GM12865 (cell line): ENCODE measurements at regions not wholly inside any gene's neighbourhood (a gene's known extent, or its start where the extent isn't known, plus 50 kb on each side); places are given as distances from the start of the nearest gene placed in this dataset.

Source experiments
- DNase-seq: peaks from one replicate; pipeline ENCODE4 v3.0.0; 2010; ENCODE audit warnings: low read depth
- H3K4me3 ChIP-seq: 2 replicates; pipeline ENCODE4 v1.5.1; 2011; ENCODE audit warnings: mild to moderate bottlenecking, low read depth, low read length, control low read depth
- TF ChIP-seq, protein P1 (sequence below): IDR thresholded peaks from 2 replicates; pipeline ENCODE4 v1.5.1; 2011; ENCODE audit warnings: low read length, control low read depth, low read depth, inconsistent platforms; ENCODE audit not compliant: insufficient read depth; ENCODE audit errors: missing control alignments

DNA sequence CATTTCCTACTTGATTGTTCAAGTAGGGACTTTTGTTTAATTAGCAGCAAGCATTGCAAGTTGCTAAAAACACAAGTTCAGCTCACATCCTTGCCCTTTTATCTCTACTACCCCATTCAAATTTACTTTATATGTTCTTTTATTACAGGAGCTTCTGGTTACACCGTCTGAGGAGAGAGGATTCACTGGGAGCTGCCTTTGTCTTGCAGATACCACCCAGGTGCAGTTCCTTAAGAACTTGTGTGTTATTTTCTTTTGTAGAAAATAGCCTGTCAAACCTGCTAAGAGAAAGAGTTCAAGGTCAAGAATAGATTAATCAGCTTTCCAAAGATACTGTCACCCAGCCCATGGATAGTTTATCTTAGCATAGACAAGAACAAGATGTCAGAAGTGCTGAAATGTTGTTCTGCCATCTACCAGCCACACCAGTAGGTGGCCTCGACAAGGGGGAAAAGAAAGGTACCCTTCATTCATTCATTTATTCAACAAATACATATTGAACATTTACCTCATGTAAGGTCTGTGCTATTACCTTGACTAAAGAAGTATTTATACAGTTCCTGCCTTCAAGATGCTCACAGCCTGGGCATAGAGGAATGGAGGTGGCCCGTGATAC, 750.3 kb downstream of the MAT2B start:
- TF ChIP-seq, protein P1, sequence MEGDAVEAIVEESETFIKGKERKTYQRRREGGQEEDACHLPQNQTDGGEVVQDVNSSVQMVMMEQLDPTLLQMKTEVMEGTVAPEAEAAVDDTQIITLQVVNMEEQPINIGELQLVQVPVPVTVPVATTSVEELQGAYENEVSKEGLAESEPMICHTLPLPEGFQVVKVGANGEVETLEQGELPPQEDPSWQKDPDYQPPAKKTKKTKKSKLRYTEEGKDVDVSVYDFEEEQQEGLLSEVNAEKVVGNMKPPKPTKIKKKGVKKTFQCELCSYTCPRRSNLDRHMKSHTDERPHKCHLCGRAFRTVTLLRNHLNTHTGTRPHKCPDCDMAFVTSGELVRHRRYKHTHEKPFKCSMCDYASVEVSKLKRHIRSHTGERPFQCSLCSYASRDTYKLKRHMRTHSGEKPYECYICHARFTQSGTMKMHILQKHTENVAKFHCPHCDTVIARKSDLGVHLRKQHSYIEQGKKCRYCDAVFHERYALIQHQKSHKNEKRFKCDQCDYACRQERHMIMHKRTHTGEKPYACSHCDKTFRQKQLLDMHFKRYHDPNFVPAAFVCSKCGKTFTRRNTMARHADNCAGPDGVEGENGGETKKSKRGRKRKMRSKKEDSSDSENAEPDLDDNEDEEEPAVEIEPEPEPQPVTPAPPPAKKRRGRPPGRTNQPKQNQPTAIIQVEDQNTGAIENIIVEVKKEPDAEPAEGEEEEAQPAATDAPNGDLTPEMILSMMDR = no peak
- no peak overlapping the region for H3K4me3 ChIP-seq
- no peak for DNase-seq

DNA sequence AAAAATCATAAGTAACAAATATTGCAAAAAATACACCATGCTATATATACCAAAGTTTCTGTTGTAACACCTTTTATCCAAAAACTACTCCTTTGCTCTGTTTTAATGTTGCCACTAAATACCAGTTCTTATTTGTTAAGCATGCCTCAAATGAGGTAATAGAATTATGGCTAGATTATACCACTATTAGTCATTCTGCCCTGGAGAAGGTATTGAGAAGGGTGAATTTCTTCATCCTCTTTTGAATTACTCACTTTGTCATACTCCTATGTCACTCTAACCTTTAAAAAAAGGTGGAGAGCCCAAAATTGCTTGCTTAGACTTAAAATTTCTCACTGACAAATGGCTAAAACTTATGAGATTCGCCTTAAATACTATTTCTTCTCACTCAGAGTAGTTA, 750.9 kb downstream of the MAT2B start:
- TF ChIP-seq, protein P1 = no peak
- H3K4me3 ChIP-seq = no peak overlapping the region
- DNase-seq = no peak

DNA sequence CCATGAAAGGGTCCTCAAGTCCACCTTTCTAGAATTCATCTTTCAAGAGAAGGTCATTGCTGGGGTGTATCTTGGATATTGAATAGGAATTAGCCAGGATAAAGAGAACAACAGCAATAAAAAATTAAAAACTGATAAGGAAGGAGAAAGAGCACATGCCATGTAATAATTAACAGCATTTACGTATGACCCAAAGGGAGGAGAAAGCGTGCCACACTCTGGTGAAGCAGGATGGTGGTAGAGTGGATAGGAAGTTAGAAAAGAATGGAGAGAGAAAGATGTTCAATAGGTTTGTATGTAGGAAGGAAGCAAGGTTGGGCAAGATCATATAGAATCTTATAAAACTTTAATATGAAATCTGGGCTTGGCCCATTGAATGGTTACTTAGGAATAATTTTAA, 751.5 kb downstream of the MAT2B start:
- no peak overlapping the region for H3K4me3 ChIP-seq
- TF ChIP-seq, protein P1 = no peak

DNA sequence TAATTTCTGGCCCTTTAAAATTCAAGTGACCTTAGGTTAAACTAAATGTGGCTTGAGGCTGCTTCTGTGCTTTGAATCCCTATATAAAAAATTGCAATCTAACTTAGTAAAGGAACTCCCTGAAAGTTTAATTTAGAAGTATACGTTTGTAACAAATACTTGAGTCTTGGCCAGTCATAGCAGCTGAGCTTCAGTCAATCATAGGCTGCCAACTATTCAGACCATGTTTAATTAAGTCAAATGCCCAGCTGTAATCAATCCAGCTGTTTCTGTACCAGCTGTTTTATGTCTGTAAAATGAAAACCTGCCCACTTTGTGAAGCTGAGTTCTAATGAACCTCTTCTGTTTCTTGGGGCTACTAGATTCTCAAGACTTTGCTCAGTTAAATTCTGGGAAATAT, 760.1 kb downstream of the MAT2B start:
- TF ChIP-seq, protein P1 = no peak
- no peak overlapping the region for H3K4me3 ChIP-seq
- no peak for DNase-seq

More for the DNA sequence above, 751.5 kb downstream of the MAT2B start:
- no peak for DNase-seq

DNA sequence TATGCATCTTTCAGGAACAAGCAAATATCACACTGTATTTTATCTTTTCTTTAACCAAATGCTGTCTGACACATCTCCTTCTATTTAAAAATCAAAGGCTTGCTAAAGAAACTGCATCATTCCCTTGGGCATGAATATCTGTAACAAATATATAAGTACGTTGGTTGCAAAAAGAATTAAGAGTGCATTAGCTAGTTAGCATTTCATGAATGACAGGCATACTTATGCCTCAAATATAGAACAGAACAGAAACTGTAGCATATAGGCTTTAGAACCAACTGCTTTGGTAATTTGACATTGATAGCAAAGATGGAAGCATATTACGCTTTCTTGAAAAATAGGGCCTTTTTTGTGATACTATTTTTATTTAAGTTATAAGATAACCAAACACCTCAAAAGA, 761.2 kb downstream of the MAT2B start:
- no peak overlapping the region for H3K4me3 ChIP-seq
- TF ChIP-seq, protein P1 = no peak
- no peak for DNase-seq

DNA sequence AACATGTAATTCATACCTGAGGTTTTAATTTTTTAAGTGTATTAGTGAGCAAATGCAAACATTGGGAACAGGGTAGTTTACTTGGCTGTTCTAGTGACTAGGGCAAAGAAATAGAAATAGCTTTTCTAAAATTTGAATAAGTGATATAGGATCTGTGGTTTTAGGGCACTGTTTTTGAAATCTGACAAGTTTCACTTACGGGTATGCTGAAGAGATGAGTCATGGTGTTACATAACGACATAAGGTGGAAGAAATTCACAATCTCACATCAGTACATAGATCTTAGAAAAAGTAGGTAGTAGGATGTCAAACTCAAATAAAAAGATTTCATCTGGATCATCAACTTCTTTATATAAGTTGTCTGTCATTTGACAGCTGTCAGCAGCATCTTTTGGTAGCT, 772.3 kb downstream of the MAT2B start:
- DNase-seq = peak; percentile 8
- TF ChIP-seq, protein P1 = no peak
- H3K4me3 ChIP-seq = no peak overlapping the region

DNA sequence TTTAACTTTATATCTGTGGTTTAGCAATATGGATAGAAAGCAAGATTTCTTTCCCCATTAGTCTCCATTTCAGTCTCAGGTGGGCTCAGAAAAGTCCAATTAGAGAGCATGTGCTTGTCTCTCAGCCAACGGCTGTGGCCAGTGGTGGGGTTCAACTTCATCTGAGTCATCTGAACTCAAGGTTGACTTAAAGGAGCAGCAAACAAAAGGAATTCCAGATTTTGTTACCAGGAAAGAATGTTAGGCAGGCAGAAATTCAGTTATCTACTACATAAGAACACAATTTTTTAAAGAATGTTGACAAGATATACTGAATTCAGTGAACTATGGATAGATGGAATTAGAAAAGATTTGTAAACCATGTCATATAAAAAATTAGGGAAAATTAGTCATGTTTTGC, 784.1 kb downstream of the MAT2B start:
- no peak overlapping the region for H3K4me3 ChIP-seq
- DNase-seq = no peak
- TF ChIP-seq, protein P1 = no peak
